Endodermal cell (in vitro differentiated cells): ENCODE measurements at regions not wholly inside any gene's neighbourhood (a gene's known extent, or its start where the extent isn't known, plus 50 kb on each side); places are given as distances from the start of the nearest gene placed in this dataset.

ENCODE experiments used
- DNase-seq: peaks from one replicate; pipeline ENCODE4 v3.0.0-alpha.2; 2017
- H3K27ac ChIP-seq: 2 replicates; pipeline ENCODE4 v1.5.1; 2013; ENCODE audit warnings: mild to moderate bottlenecking, low read depth, low read length, moderate library complexity
- H3K27me3 ChIP-seq: 2 replicates; pipeline ENCODE4 v1.6.1; 2013; ENCODE audit warnings: mild to moderate bottlenecking, low read length, moderate library complexity; ENCODE audit not compliant: insufficient read depth, control insufficient read depth, poor library complexity, severe bottlenecking
- H3K36me3 ChIP-seq: 2 replicates; pipeline ENCODE4 v1.7.0; 2013; ENCODE audit warnings: mild to moderate bottlenecking, low read length, moderate library complexity; ENCODE audit not compliant: control insufficient read depth, insufficient read depth
- H3K4me1 ChIP-seq: one replicate; pipeline ENCODE4 v1.7.0; 2013; ENCODE audit warnings: low read length; ENCODE audit not compliant: control insufficient read depth, insufficient read depth
- H3K4me3 ChIP-seq: 2 replicates; pipeline ENCODE4 v1.5.1; 2013; ENCODE audit warnings: mild to moderate bottlenecking, low read length, moderate library complexity
- H3K9ac ChIP-seq: 2 replicates; pipeline ENCODE4 v1.6.1; 2013; ENCODE audit warnings: mild to moderate bottlenecking, low read length, moderate library complexity; ENCODE audit not compliant: poor library complexity, severe bottlenecking; ENCODE audit errors: extremely low read depth
- H3K9me3 ChIP-seq: 2 replicates; pipeline ENCODE4 v1.6.1; 2013; ENCODE audit warnings: mild to moderate bottlenecking, low read length, moderate library complexity; ENCODE audit not compliant: control insufficient read depth
- H3K27ac Mint-ChIP-seq: 2 replicates; pipeline ENCODE4 v1.8.0; 2020; ENCODE audit warnings: mixed read lengths
- H3K27me3 Mint-ChIP-seq: 2 replicates; pipeline ENCODE4 v1.8.0; 2021; ENCODE audit warnings: mild to moderate bottlenecking, mixed read lengths; ENCODE audit not compliant: insufficient read depth
- H3K36me3 Mint-ChIP-seq: 2 replicates; pipeline ENCODE4 v1.8.0; 2020; ENCODE audit warnings: low read depth, mixed read lengths
- H3K4me1 Mint-ChIP-seq: 2 replicates; pipeline ENCODE4 v1.8.0; 2020; ENCODE audit warnings: mixed read lengths
- H3K4me3 Mint-ChIP-seq: 2 replicates; pipeline ENCODE4 v1.8.0; 2020; ENCODE audit warnings: mild to moderate bottlenecking, moderate library complexity, mixed read lengths
- H3K9me3 Mint-ChIP-seq: 2 replicates; pipeline ENCODE4 v1.8.0; 2020; ENCODE audit warnings: mild to moderate bottlenecking, mixed read lengths
- CTCF ChIP-seq: fragments of 200-600 bp; sonication (generic); conservative IDR thresholded peaks from 2 replicates; pipeline ENCODE4 v1.5.0; 2021; ENCODE audit warnings: antibody characterized with exemption, mild to moderate bottlenecking
- WGBS, 2 experiments: methylation state at CpG; one replicate each; pipeline versions ENCODE4 v1.1.5 to v1.1.7; 2013; ENCODE audit warnings: missing lambda C conversion rate in 2 of 2, mixed read lengths in 1 of 2; ENCODE audit not compliant: insufficient coverage in 1 of 2, insufficient read length in 1 of 2; 5-methylcytosine and 5-hydroxymethylcytosine counted together

- Mint-ChIP-seq H3K27ac (no peak overlapping the region), H3K27me3 (no peaks in the 10 kb centered on the region), H3K4me1 (no peaks in the 10 kb centered on the region), H3K9me3 (no peaks in the 10 kb centered on the region), H3K36me3 (no peaks in the 10 kb centered on the region), H3K4me3 (no peak overlapping the region)
- no peaks in the 10 kb centered on the region for H3K4me1 ChIP-seq
- H3K27me3 ChIP-seq = no peaks in the 10 kb centered on the region
- TF ChIP-seq CTCF = no peak
- H3K36me3 ChIP-seq = no peaks in the 10 kb centered on the region
- no peaks in the 10 kb centered on the region for H3K9me3 ChIP-seq
- no peak overlapping the region for H3K4me3 ChIP-seq
- no peak overlapping the region for H3K9ac ChIP-seq
- WGBS, 2 experiments = 94% methylated on average over 2 of the region's 2 CpGs; no CpG with 5 or more reads in 1 of the 2 experiments
- no peak for DNase-seq
- H3K27ac ChIP-seq = no peak overlapping the region
Observed at GRCh38 chr1:106836708-106837107, 219.8 kb upstream of the PRMT6 start.

- H3K27me3 Mint-ChIP-seq = no peaks in the 10 kb centered on the region
- Histone ChIP-seq H3K4me3 (no peak overlapping the region), H3K36me3 (no peaks in the 10 kb centered on the region), H3K4me1 (no peaks in the 10 kb centered on the region), H3K9me3 (no peaks in the 10 kb centered on the region), H3K27me3 (no peaks in the 10 kb centered on the region), H3K27ac (no peak overlapping the region), H3K9ac (no peak overlapping the region)
- WGBS, 2 experiments = 91% methylated on average over 3 of the region's 4 CpGs; no CpG with 5 or more reads in 1 of the 2 experiments
- no peak overlapping the region for H3K27ac Mint-ChIP-seq
- no peaks in the 10 kb centered on the region for H3K4me1 Mint-ChIP-seq
- DNase-seq = no peak
- H3K4me3 Mint-ChIP-seq = no peak overlapping the region
- H3K36me3 Mint-ChIP-seq = no peaks in the 10 kb centered on the region
- no peaks in the 10 kb centered on the region for H3K9me3 Mint-ChIP-seq
- no peak for TF ChIP-seq CTCF
Observed at GRCh38 chr1:106843518-106843917, 213.0 kb upstream of the PRMT6 start.

- no peaks in the 10 kb centered on the region for H3K27me3 Mint-ChIP-seq
- Histone ChIP-seq H3K4me1 (no peaks in the 10 kb centered on the region), H3K27ac (no peak overlapping the region), H3K9ac (no peak overlapping the region), H3K9me3 (no peaks in the 10 kb centered on the region), H3K4me3 (no peak overlapping the region), H3K36me3 (no peaks in the 10 kb centered on the region), H3K27me3 (no peaks in the 10 kb centered on the region)
- H3K36me3 Mint-ChIP-seq = no peaks in the 10 kb centered on the region
- no peak for DNase-seq
- no peaks in the 10 kb centered on the region for H3K4me1 Mint-ChIP-seq
- 89% methylated on average over 1 of the region's 1 CpG; no CpG with 5 or more reads in 1 of the 2 experiments for WGBS, 2 experiments
- H3K9me3 Mint-ChIP-seq = no peaks in the 10 kb centered on the region
- H3K4me3 Mint-ChIP-seq = no peak overlapping the region
- no peak for TF ChIP-seq CTCF
- H3K27ac Mint-ChIP-seq = no peak overlapping the region
Observed at GRCh38 chr1:106846656-106847055, 209.8 kb upstream of the PRMT6 start.
